ENCODE measurements at regions not wholly inside any gene's neighbourhood (a gene's known extent, or its start where the extent isn't known, plus 50 kb on each side); places are given as distances from the start of the nearest gene placed in this dataset.

DNA sequence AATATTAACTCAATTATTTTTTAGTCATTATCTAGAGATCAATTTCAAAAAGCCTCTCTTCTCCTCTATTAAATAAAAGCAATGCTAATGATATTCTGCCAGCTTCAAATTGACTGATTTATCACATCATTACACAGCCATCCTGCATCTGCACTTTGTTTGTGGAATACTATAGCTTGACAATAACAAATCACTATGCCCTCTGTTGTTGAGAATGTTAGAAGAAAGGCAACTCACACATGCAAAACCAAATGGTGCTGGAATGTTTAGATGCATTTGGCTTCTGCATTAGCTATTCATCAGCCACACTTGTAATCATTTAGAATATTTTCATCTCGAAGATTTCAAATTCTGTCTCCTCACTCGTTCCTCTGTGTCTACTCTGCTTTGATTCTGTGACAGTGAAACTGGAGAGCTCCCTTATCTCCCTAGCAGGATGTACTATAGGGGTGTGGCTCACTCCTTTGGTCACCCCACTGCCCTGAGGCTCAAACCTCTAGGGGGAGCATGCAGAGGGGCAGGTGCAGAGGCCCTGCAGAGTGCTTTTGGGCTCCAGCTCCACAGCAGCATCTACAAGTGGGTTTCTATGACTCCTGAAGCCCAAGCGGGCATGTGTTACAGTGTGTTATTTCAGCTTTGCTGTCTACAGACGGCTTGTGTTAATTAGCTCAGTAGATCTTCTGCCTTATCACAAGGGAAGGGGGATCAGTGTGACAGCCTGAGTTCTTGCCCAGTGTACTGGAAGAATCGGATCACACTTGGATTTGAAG is 454.1 kb upstream of the BCHE start:
- no peak; the same call in 2 of the 3 replicates for ATAC-seq
- no peak overlapping the region for H3K4me2 ChIP-seq (ENCODE audit: low read depth, low read length)
- WGBS (ENCODE audit: low lambda C conversion rate), result 0% methylated on average over 3 of the region's 5 CpGs

DNA sequence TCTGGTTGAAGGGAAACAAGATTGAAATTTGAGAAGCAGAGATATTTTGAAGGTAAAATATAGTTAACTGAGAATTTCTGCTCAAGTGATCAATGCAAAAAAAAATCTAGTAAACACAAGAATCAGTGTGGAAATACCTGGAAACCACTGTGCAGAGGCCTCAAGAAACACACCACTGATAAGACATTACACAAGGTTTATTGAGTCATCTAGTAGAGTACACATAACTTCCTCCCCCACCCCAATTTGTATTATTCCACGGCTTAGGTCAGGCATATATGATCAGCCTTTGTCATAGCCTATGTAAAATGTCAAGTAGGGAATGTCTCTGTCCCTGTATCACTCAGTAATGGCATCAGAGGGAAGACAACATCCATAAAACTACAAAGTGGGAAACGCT is 447.8 kb upstream of the BCHE start:
- H3K4me3 ChIP-seq (replicated peaks in 1 of 3; ENCODE audit: insufficient read depth in 1 of 3, low read depth in 2 of 3, low read length in 3 of 3), result no peak overlapping the region
- WGBS (ENCODE audit: low lambda C conversion rate), result 0% methylated on average over 2 of the region's 2 CpGs
- no peaks in the 10 kb centered on the region for H3K36me3 ChIP-seq (replicated peaks in 1 of 2; ENCODE audit: control insufficient read depth in 1 of 2, insufficient read depth in 2 of 2, low read length in 2 of 2)
- CTCF ChIA-PET (ENCODE audit: low intra/inter-chr PET ratio, low total read pairs), result no interaction called here
- no peaks in the 10 kb centered on the region for H4K20me1 ChIP-seq (ENCODE audit: insufficient read depth, low read length)
- in situ Hi-C loops (cut with HindIII; ENCODE audit: extremely low pct_ligation_motif_present, low pct_unique_long_range_greater_than_20kb) (no loop called here), intact Hi-C loops (cut with micrococcal nuclease; ENCODE audit: unreplicated experiment) (no loop called here)
- H3K4me1 ChIP-seq (ENCODE audit: insufficient read depth, low read length), result no peaks in the 10 kb centered on the region
- FAIRE-seq, result no peak
- no peak for DNase-seq (ENCODE audit: low spot score)
- H3K9me3 ChIP-seq (ENCODE audit: low read length), result no peaks in the 10 kb centered on the region
- no peaks in the 10 kb centered on the region for H3K79me2 ChIP-seq (ENCODE audit: insufficient read depth, low read length)
- H3K27ac ChIP-seq (ENCODE audit: extremely low read length, insufficient read depth, low read length), result no peak overlapping the region
- POLR2A ChIA-PET, result no interaction called here
- no peak overlapping the region for H3K4me2 ChIP-seq (ENCODE audit: low read depth, low read length)
- peak overlapping the region; percentile 54 for H2AFZ ChIP-seq (ENCODE audit: low read length)
- TF ChIP-seq, protein P1, sequence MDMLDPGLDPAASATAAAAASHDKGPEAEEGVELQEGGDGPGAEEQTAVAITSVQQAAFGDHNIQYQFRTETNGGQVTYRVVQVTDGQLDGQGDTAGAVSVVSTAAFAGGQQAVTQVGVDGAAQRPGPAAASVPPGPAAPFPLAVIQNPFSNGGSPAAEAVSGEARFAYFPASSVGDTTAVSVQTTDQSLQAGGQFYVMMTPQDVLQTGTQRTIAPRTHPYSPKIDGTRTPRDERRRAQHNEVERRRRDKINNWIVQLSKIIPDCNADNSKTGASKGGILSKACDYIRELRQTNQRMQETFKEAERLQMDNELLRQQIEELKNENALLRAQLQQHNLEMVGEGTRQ (IDR thresholded peaks at IDR 0.05; ENCODE audit: low read depth, low read length), result no peak
- TF ChIP-seq, protein P1 (CRISPR knock-in tag; IDR thresholded peaks at IDR 0.05; ENCODE audit: borderline replicate concordance), result no peak
- TF ChIP-seq RORA (CRISPR knock-in tag; IDR thresholded peaks at IDR 0.05), result no peak
- no peak for TF ChIP-seq ZNF460 (CRISPR knock-in tag; IDR thresholded peaks at IDR 0.05; ENCODE audit: borderline replicate concordance)
- TF ChIP-seq, protein P2, sequence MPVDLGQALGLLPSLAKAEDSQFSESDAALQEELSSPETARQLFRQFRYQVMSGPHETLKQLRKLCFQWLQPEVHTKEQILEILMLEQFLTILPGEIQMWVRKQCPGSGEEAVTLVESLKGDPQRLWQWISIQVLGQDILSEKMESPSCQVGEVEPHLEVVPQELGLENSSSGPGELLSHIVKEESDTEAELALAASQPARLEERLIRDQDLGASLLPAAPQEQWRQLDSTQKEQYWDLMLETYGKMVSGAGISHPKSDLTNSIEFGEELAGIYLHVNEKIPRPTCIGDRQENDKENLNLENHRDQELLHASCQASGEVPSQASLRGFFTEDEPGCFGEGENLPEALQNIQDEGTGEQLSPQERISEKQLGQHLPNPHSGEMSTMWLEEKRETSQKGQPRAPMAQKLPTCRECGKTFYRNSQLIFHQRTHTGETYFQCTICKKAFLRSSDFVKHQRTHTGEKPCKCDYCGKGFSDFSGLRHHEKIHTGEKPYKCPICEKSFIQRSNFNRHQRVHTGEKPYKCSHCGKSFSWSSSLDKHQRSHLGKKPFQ (CRISPR knock-in tag; IDR thresholded peaks at IDR 0.05; ENCODE audit: insufficient replicate concordance), result no peak
- TF ChIP-seq FOSL1 (CRISPR knock-in tag; IDR thresholded peaks at IDR 0.05; ENCODE audit: borderline replicate concordance), result no peak
- no peak for TF ChIP-seq U2AF2 (IDR thresholded peaks at IDR 0.05; ENCODE audit: low read depth, low read length)
- no peak for TF ChIP-seq ZNF251 (CRISPR knock-in tag; IDR thresholded peaks at IDR 0.05)
- no peak for TF ChIP-seq ZNF567 (CRISPR knock-in tag; IDR thresholded peaks at IDR 0.05; ENCODE audit: borderline replicate concordance)
- no peak for TF ChIP-seq HCFC1 (IDR thresholded peaks at IDR 0.05; ENCODE audit: low read depth, low read length)
- TF ChIP-seq ZNF292 (CRISPR knock-in tag; IDR thresholded peaks at IDR 0.05; ENCODE audit: borderline replicate concordance, low read depth), result no peak
- no peak for TF ChIP-seq ZNF670 (CRISPR knock-in tag; IDR thresholded peaks at IDR 0.05; ENCODE audit: borderline replicate concordance)
- no peak for ATAC-seq
- no TSS peak for BruUV-seq (replicated peaks)
- H3K27me3 ChIP-seq (ENCODE audit: control insufficient read depth in 1 of 2, insufficient read depth in 2 of 2, low read length in 2 of 2), result no peaks in the 10 kb centered on the region
- H3K9ac ChIP-seq (ENCODE audit: insufficient read depth, low read depth, low read length), result no peak overlapping the region

More for the DNA sequence above, 454.1 kb upstream of the BCHE start:
- no peak overlapping the region for H3K27ac ChIP-seq (ENCODE audit: extremely low read length, insufficient read depth, low read length)
- no peaks in the 10 kb centered on the region for H3K36me3 ChIP-seq (replicated peaks in 1 of 2; ENCODE audit: control insufficient read depth in 1 of 2, insufficient read depth in 2 of 2, low read length in 2 of 2)
- BruUV-seq (replicated peaks), result no TSS peak
- no peaks in the 10 kb centered on the region for H3K9me3 ChIP-seq (ENCODE audit: low read length)
- H3K27me3 ChIP-seq (ENCODE audit: control insufficient read depth in 1 of 2, insufficient read depth in 2 of 2, low read length in 2 of 2), result no peaks in the 10 kb centered on the region
- H3K4me1 ChIP-seq (ENCODE audit: insufficient read depth, low read length), result no peaks in the 10 kb centered on the region
- no peaks in the 10 kb centered on the region for H3K79me2 ChIP-seq (ENCODE audit: insufficient read depth, low read length)
- FAIRE-seq (no peak), DNase-seq (ENCODE audit: low spot score) (no peak)
- CTCF ChIA-PET (ENCODE audit: low intra/inter-chr PET ratio, low total read pairs), result no interaction called here
- no peak overlapping the region for H3K9ac ChIP-seq (ENCODE audit: insufficient read depth, low read depth, low read length)
- TF ChIP-seq ZNF354B (CRISPR knock-in tag; IDR thresholded peaks at IDR 0.05), result no peak
- no peak for TF ChIP-seq RBM39 (IDR thresholded peaks at IDR 0.05; ENCODE audit: low read depth, low read length, poor library complexity, severe bottlenecking)
- TF ChIP-seq ZNF431 (CRISPR knock-in tag; IDR thresholded peaks at IDR 0.05; ENCODE audit: borderline replicate concordance, low read depth), result no peak
- no peak for TF ChIP-seq CREM (IDR thresholded peaks at IDR 0.05)
- no peak for TF ChIP-seq CREM (CRISPR knock-in tag; IDR thresholded peaks at IDR 0.05)
- TF ChIP-seq, protein P3, sequence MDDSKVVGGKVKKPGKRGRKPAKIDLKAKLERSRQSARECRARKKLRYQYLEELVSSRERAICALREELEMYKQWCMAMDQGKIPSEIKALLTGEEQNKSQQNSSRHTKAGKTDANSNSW (CRISPR knock-in tag; IDR thresholded peaks at IDR 0.05; ENCODE audit: borderline replicate concordance), result no peak
- no peak for TF ChIP-seq KDM5B (CRISPR knock-in tag; IDR thresholded peaks at IDR 0.05; ENCODE audit: borderline replicate concordance)
- POLR2A ChIA-PET, result no interaction called here
- no peaks in the 10 kb centered on the region for H4K20me1 ChIP-seq (ENCODE audit: insufficient read depth, low read length)
- in situ Hi-C loops (cut with HindIII; ENCODE audit: extremely low pct_ligation_motif_present, low pct_unique_long_range_greater_than_20kb), result no loop called here
- H3K4me3 ChIP-seq (replicated peaks in 1 of 3; ENCODE audit: insufficient read depth in 1 of 3, low read depth in 2 of 3, low read length in 3 of 3), result no peak overlapping the region
- intact Hi-C loops (cut with micrococcal nuclease; ENCODE audit: unreplicated experiment), result no loop called here
- H2AFZ ChIP-seq (ENCODE audit: low read length), result no peak overlapping the region

Data from HepG2 (cell line).